Kidney (tissue), 13 donors: ENCODE measurements at regions not wholly inside any gene's neighbourhood (a gene's known extent, or its start where the extent isn't known, plus 50 kb on each side); places are given as distances from the start of the nearest gene placed in this dataset.
A peak's percentile ranks its signal among the peaks of the same experiment; 100 is the strongest.

Experiments
- DNase-seq, 5 donors: peaks; one replicate each; pipeline ENCODE4 v3.0.0-alpha.2; 2013 to 2020
- FAIRE-seq: peaks from 2 replicates; lab custom pipeline; 2012; peaks lifted over from hg19 to GRCh38; lab: Jason Lieb, UNC
- H3K27ac ChIP-seq, 2 donors: one replicate each; pipeline ENCODE4 v1.7.0; 2013; ENCODE audit warnings: low read depth in 2 of 2, low read length in 2 of 2, inconsistent platforms in 1 of 2
- H3K27me3 ChIP-seq: one replicate; pipeline ENCODE4 v1.7.1; 2013; ENCODE audit warnings: low read length, inconsistent platforms; ENCODE audit not compliant: control insufficient read depth, insufficient read depth
- H3K36me3 ChIP-seq, 3 donors: one replicate each; pipeline versions ENCODE4 v1.7.0 to v1.7.1; 2013; ENCODE audit warnings: low read length in 3 of 3, control low read depth in 1 of 3, inconsistent platforms in 1 of 3; ENCODE audit not compliant: insufficient read depth in 3 of 3, control insufficient read depth in 2 of 3
- H3K4me1 ChIP-seq, 3 donors: one replicate each; pipeline versions ENCODE4 v1.7.0 to v1.7.1; 2013; ENCODE audit warnings: low read length in 3 of 3, inconsistent platforms in 1 of 3, low read depth in 1 of 3; ENCODE audit not compliant: control insufficient read depth in 2 of 3, insufficient read depth in 2 of 3
- H3K4me3 ChIP-seq, 3 donors: one replicate each; pipeline versions ENCODE4 v1.7.0 to v1.8.1; 2013; ENCODE audit warnings: low read length in 3 of 3, control low read depth in 1 of 3, inconsistent platforms in 1 of 3
- H3K9ac ChIP-seq, 3 donors: one replicate each; pipeline versions ENCODE4 v1.7.0 to v1.7.1; 2013; ENCODE audit warnings: low read length in 3 of 3, control low read depth in 1 of 3, inconsistent platforms in 1 of 3
- H3K9me3 ChIP-seq, 3 donors: one replicate each; pipeline versions ENCODE4 v1.7.0 to v1.7.1; 2013; ENCODE audit warnings: low read length in 3 of 3, control low read depth in 1 of 3, inconsistent platforms in 1 of 3; ENCODE audit not compliant: control insufficient read depth in 2 of 3, insufficient read depth in 1 of 3
- intact Hi-C: fragments of 100-400 bp; cut with DNase I; formaldehyde crosslinking; loops from one replicate; pipeline ENCODE4 v1.11.1; 2022
- TF ChIP-seq, protein P1 (sequence below): IDR thresholded peaks from 3 replicates; pipeline ENCODE4 v1.5.1; 2012; ENCODE audit warnings: mild to moderate bottlenecking, moderate library complexity, borderline replicate concordance; ENCODE audit not compliant: insufficient read depth; ENCODE audit errors: extremely low read depth
- donor health status: control.
- donor health status: control.
- donor health status: control.
- donor health status: control.
- donor health status: control.
- donor health status: DM: yes; HTN: yes; CAD: no.
- donor health status: Normal renal cell carcinoma (clear cell type).

DNA sequence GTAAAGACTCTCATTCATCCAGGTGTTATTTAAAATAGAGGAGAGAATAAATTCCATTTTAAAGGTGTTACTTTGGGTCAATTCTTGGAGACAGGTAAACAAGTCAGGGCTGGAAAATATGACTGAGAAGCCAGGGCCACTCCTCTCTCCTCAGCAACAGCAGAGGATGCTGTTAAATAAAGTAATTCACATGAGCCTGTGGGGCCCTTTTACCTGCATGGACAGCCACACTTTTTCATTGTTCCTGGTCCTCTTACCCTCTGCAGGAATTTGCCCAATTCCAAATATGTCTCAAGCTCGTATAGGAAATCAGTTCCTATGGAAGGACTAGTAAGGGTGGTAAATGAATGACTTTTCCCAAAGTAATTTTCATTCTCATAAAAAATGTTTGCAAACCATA lies 420.1 kb upstream of the KLF6 start:
- intact Hi-C loops = no loop called here
- no peak overlapping the region for H3K4me3 ChIP-seq
- no peak overlapping the region for H3K27ac ChIP-seq
- TF ChIP-seq, protein P1, sequence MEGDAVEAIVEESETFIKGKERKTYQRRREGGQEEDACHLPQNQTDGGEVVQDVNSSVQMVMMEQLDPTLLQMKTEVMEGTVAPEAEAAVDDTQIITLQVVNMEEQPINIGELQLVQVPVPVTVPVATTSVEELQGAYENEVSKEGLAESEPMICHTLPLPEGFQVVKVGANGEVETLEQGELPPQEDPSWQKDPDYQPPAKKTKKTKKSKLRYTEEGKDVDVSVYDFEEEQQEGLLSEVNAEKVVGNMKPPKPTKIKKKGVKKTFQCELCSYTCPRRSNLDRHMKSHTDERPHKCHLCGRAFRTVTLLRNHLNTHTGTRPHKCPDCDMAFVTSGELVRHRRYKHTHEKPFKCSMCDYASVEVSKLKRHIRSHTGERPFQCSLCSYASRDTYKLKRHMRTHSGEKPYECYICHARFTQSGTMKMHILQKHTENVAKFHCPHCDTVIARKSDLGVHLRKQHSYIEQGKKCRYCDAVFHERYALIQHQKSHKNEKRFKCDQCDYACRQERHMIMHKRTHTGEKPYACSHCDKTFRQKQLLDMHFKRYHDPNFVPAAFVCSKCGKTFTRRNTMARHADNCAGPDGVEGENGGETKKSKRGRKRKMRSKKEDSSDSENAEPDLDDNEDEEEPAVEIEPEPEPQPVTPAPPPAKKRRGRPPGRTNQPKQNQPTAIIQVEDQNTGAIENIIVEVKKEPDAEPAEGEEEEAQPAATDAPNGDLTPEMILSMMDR = no peak
- FAIRE-seq (no peak), DNase-seq (no peak)
- H3K27me3 ChIP-seq = no peaks in the 10 kb centered on the region
- H3K9me3 ChIP-seq = no peaks in the 10 kb centered on the region
- no peaks in the 10 kb centered on the region for H3K36me3 ChIP-seq
- no peak overlapping the region for H3K9ac ChIP-seq
- no peaks in the 10 kb centered on the region for H3K4me1 ChIP-seq

DNA sequence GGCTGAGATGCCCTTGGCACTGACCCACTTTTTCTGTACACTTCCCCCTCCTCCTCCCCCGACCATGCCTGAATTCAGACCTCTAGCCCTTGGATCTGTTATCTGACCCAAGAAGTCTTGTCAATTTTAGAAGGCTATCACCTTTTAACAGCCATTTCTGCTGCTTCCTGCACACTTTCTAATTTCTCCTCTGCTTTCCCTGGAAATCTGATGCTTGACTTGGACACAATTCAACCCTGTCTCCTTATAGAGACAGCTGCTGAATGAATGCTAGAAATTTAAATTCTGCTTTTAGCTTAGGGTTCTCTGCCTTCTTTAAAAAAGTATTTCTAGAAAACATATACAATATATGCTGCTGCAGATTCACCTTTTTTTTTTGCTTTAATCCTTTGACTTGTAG lies 417.9 kb upstream of the KLF6 start:
- H3K9me3 ChIP-seq = no peaks in the 10 kb centered on the region
- no peak overlapping the region for H3K4me3 ChIP-seq
- no peak overlapping the region for H3K27ac ChIP-seq
- H3K36me3 ChIP-seq = no peaks in the 10 kb centered on the region
- no peaks in the 10 kb centered on the region for H3K4me1 ChIP-seq
- TF ChIP-seq, protein P1 = no peak
- H3K27me3 ChIP-seq = no peaks in the 10 kb centered on the region
- intact Hi-C loops = no loop called here
- FAIRE-seq (no peak), DNase-seq (peak in 1 of 5 donors; percentile 10)
- H3K9ac ChIP-seq = no peak overlapping the region

DNA sequence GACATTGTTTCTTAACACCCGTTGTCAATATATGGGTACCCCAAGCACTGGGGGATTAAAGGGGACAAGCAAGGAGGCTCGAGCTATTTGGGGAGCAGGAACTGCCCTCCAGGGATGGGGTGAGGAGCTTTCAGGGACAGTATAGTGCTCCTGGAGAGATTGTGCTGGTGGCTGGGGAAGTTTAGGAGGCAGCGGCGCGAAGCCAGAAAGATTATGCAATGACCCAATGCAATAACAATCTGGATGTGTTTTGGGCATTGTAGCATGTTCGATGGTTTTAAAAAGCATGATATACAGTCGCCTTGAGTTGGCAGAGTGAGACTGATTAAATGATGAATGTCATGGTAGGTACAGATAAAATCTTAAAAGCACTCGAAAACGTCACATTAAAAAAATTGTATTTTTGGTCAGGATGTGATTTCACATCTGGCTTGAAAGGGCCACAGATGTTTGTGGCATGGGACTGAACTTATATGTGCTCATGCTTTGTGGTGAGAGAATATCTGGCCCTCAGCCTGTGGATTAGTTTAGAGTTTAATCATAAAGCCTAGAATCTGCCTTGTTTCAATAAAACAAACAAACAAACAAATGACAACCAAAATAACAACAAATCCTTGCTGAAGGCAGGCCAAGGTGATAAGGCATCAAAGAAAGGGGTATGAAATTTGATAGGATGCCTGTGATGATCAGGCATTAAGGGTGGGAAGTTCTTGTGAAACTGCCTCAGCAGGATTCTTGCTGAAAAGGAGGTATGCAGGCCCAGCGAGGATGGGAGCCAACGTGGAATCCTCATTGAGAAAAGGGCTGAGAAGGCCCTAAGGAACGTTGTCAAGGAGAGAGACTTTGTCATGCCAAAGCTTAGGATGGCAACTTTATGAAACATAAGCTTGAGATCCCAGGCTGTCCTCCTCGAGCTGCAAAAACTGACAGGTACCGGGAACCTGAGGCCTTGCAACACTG lies 417.1 kb upstream of the KLF6 start:
- no peaks in the 10 kb centered on the region for H3K4me1 ChIP-seq
- intact Hi-C loops = no loop called here
- H3K27ac ChIP-seq = no peak overlapping the region
- no peaks in the 10 kb centered on the region for H3K36me3 ChIP-seq
- TF ChIP-seq, protein P1 = no peak
- H3K9ac ChIP-seq = no peak overlapping the region
- no peaks in the 10 kb centered on the region for H3K27me3 ChIP-seq
- H3K9me3 ChIP-seq = no peaks in the 10 kb centered on the region
- DNase-seq (no peak), FAIRE-seq (no peak)
- H3K4me3 ChIP-seq = no peak overlapping the region
